ENCODE measurements at regions not wholly inside any gene's neighbourhood (a gene's known extent, or its start where the extent isn't known, plus 50 kb on each side); places are given as distances from the start of the nearest gene placed in this dataset.

DNA sequence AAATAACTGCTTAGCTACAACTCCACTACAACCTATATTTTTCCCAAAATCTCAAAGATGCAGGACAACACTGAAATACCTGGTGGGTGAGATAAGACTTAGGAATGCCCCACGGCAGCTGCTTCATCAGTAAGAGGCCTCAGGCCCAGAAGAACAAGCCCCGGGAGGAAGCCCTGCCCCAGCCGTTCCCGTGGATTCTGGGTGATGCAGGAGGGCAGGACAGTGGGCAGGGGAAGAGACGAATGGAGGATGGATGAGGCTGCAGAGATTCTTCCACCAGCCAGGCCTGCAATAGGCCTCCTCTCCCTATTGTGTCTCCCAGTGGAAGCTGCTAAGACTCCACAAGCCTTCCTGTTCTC, 197.9 kb upstream of the HDAC4 start:
- H3K36me3 Mint-ChIP-seq (ENCODE audit: insufficient read depth, unreplicated experiment) = peaks cover 7% of the 10 kb centered on the region
- no peaks in the 10 kb centered on the region for H3K9me3 Mint-ChIP-seq (ENCODE audit: unreplicated experiment)
- no peaks in the 10 kb centered on the region for H3K4me1 Mint-ChIP-seq (ENCODE audit: insufficient read depth, unreplicated experiment)
- no peak overlapping the region for H3K4me3 Mint-ChIP-seq (ENCODE audit: unreplicated experiment)
- POLR2A ChIA-PET = interaction anchor here (0.6 to 0.9 kb wide), 2 partner anchors 199 to 398 kb away, joined by 3 to 7 read pairs; no protein-coding TSS in a partner anchor
- intact Hi-C loops (cut with micrococcal nuclease) = no loop called here
- TF ChIP-seq, protein P1, sequence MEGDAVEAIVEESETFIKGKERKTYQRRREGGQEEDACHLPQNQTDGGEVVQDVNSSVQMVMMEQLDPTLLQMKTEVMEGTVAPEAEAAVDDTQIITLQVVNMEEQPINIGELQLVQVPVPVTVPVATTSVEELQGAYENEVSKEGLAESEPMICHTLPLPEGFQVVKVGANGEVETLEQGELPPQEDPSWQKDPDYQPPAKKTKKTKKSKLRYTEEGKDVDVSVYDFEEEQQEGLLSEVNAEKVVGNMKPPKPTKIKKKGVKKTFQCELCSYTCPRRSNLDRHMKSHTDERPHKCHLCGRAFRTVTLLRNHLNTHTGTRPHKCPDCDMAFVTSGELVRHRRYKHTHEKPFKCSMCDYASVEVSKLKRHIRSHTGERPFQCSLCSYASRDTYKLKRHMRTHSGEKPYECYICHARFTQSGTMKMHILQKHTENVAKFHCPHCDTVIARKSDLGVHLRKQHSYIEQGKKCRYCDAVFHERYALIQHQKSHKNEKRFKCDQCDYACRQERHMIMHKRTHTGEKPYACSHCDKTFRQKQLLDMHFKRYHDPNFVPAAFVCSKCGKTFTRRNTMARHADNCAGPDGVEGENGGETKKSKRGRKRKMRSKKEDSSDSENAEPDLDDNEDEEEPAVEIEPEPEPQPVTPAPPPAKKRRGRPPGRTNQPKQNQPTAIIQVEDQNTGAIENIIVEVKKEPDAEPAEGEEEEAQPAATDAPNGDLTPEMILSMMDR (IDR thresholded peaks at IDR 0.05; ENCODE audit: unreplicated experiment) = no peak
- DNase-seq (ENCODE audit: unreplicated experiment) = no peak
- H3K27ac Mint-ChIP-seq (ENCODE audit: low read depth, unreplicated experiment) = no peak overlapping the region
- CTCF ChIA-PET = interaction anchor here (0.6 to 0.7 kb wide), 2 partner anchors 62 to 100 kb away, joined by 3 read pairs; no protein-coding TSS in a partner anchor
- BruUV-seq (replicated peaks) = no TSS peak
- no peaks in the 10 kb centered on the region for H3K27me3 Mint-ChIP-seq (ENCODE audit: insufficient read depth, unreplicated experiment)

DNA sequence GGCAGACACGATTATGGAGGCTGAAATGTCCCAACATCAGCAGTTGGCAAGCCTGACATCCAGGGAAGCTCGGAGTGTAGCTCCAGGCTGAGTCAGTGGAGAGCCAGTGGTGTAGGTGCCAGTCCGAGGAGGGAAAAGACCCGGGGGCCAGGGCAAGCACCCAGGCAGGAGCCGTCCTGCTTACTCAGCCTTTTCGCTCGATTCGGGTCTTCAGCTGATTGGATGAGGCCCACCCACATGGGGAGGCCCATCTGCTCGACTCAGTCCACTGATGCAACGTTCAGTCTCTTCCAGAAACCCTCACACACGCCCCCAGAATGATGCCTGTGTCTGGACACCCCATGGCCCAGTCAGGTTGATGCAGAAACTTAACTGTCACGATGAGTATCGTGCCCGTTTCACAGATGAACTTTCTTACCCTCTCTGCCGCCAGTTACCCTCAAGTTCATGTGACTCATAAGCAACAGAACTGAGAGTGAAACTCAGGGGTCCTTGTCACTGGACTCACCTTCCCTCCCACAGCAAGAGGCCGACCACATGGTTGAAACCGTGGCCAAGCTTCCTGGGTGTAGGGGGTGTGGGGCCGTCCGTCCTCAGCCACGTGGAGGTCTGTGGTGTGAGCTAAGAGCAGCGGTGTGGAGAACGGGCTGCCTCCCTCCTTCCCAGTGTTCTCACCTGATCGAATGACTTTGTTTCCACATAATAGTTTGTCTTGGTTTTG, 197.4 kb upstream of the HDAC4 start:
- no peaks in the 10 kb centered on the region for H3K4me1 Mint-ChIP-seq (ENCODE audit: insufficient read depth, unreplicated experiment)
- H3K36me3 Mint-ChIP-seq (ENCODE audit: insufficient read depth, unreplicated experiment) = peaks cover 7% of the 10 kb centered on the region
- ChIA-PET POLR2A (interaction anchor here (0.6 to 0.9 kb wide), 2 partner anchors 199 to 399 kb away, joined by 3 to 7 read pairs; no protein-coding TSS in a partner anchor), CTCF (interaction anchor here (0.6 to 0.7 kb wide), 2 partner anchors 62 to 100 kb away, joined by 3 read pairs; no protein-coding TSS in a partner anchor)
- no peaks in the 10 kb centered on the region for H3K27me3 Mint-ChIP-seq (ENCODE audit: insufficient read depth, unreplicated experiment)
- no peak overlapping the region for H3K27ac Mint-ChIP-seq (ENCODE audit: low read depth, unreplicated experiment)
- TF ChIP-seq, protein P1 (IDR thresholded peaks at IDR 0.05; ENCODE audit: unreplicated experiment) = no peak
- DNase-seq (ENCODE audit: unreplicated experiment) = no peak
- H3K4me3 Mint-ChIP-seq (ENCODE audit: unreplicated experiment) = no peak overlapping the region
- no TSS peak for BruUV-seq (replicated peaks)
- H3K9me3 Mint-ChIP-seq (ENCODE audit: unreplicated experiment) = peaks cover 5% of the 10 kb centered on the region
- intact Hi-C loops (cut with micrococcal nuclease) = no loop called here

DNA sequence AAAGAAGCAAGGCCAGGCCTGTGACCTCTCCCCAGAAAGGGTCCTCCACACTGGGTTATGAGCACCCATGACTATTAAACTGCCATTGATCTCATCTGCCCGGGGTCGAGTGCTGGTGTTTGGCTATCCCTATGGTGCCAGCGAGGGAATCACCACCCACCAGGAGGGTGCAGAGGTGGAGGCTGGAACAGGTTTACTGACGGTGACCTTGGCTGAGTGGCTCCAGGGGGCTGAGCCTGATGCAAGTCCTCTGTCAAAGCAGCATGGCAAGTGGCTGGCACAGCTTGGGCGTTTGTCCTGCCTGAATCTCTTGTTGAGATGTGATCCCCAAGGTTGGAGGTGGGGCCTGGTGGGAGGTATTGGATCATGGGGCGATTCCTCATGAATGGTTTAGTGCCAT, 196.4 kb upstream of the HDAC4 start:
- BruUV-seq (replicated peaks) = no TSS peak
- Mint-ChIP-seq H3K27ac (ENCODE audit: low read depth, unreplicated experiment) (no peak overlapping the region), H3K9me3 (ENCODE audit: unreplicated experiment) (peaks cover 15% of the 10 kb centered on the region), H3K27me3 (ENCODE audit: insufficient read depth, unreplicated experiment) (no peaks in the 10 kb centered on the region), H3K36me3 (ENCODE audit: insufficient read depth, unreplicated experiment) (peaks cover 7% of the 10 kb centered on the region), H3K4me1 (ENCODE audit: insufficient read depth, unreplicated experiment) (no peaks in the 10 kb centered on the region), H3K4me3 (ENCODE audit: unreplicated experiment) (no peak overlapping the region)
- DNase-seq (ENCODE audit: unreplicated experiment) = no peak
- intact Hi-C loops (cut with micrococcal nuclease) = no loop called here
- ChIA-PET POLR2A (no interaction called here), CTCF (no interaction called here)
- TF ChIP-seq, protein P1 (IDR thresholded peaks at IDR 0.05; ENCODE audit: unreplicated experiment) = no peak

DNA sequence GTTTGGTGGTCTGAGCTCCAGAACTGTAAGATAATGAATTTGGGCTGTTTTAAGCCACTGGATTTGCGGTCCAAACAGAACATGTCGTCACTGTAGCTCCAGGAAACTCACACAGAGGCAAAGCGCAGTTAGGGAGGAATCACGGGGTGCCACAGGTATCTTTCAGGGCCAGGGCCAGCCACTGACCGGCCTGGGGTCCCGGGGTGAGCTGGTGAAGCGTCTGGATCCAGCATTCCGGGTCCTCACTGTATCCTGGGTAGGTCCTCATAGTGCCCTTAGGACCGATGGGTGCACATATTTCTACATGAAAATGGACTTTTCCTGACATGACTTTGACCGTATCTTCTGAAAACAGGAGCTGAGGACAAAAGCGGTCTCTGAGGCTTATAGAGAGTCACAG, 196.0 kb upstream of the HDAC4 start:
- POLR2A ChIA-PET = no interaction called here
- no TSS peak for BruUV-seq (replicated peaks)
- peaks cover 19% of the 10 kb centered on the region for H3K9me3 Mint-ChIP-seq (ENCODE audit: unreplicated experiment)
- peaks cover 7% of the 10 kb centered on the region for H3K36me3 Mint-ChIP-seq (ENCODE audit: insufficient read depth, unreplicated experiment)
- TF ChIP-seq, protein P1 (IDR thresholded peaks at IDR 0.05; ENCODE audit: unreplicated experiment) = no peak
- CTCF ChIA-PET = no interaction called here
- no peak overlapping the region for H3K27ac Mint-ChIP-seq (ENCODE audit: low read depth, unreplicated experiment)
- no peaks in the 10 kb centered on the region for H3K4me1 Mint-ChIP-seq (ENCODE audit: insufficient read depth, unreplicated experiment)
- no peaks in the 10 kb centered on the region for H3K27me3 Mint-ChIP-seq (ENCODE audit: insufficient read depth, unreplicated experiment)
- no peak for DNase-seq (ENCODE audit: unreplicated experiment)
- intact Hi-C loops (cut with micrococcal nuclease) = no loop called here
- H3K4me3 Mint-ChIP-seq (ENCODE audit: unreplicated experiment) = no peak overlapping the region

Measured in MCF 10A (cell line).